ENCODE measurements at regions not wholly inside any gene's neighbourhood (a gene's known extent, or its start where the extent isn't known, plus 50 kb on each side); places are given as distances from the start of the nearest gene placed in this dataset.

DNA sequence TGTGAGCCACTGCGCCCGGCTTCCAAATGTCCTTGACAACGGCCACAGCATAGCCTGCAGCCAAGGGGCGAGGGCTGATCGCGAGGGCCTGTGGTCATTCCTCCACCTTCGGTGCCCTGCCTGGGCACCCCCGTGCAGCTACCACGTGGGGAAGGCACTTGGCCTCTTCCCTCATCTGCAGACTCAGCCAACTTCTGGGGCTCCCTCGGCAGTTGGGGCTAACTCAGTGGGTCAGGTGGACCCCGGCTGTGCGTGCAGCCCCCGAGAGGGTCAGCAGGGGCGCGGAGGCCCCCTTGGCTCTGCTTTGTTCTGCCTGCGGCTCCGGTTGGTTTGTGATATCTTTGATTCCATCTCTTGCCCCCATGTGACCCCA, 52.9 kb upstream of the BHLHE23 start:
- 79 to 85% methylated on average over 17 of the region's 17 CpGs for WGBS, 2 donors
- Histone ChIP-seq H3K9ac (ENCODE audit: insufficient read depth in 1 of 2, low read length in 2 of 2) (no peak overlapping the region), H3K9me3 (ENCODE audit: control insufficient read depth in 4 of 4, insufficient read depth in 3 of 4, low read length in 3 of 4) (peaks cover 0 to 13% (median 0%) of the 10 kb centered on the region in 4 donors), H3K4me3 (no peak overlapping the region), H3K36me3 (ENCODE audit: control insufficient read depth in 4 of 4, insufficient read depth in 4 of 4, low read length in 4 of 4) (no peaks in the 10 kb centered on the region), H3K4me1 (ENCODE audit: control insufficient read depth in 5 of 5, insufficient read depth in 5 of 5, low read length in 5 of 5) (no peaks in the 10 kb centered on the region), H3K27me3 (ENCODE audit: control insufficient read depth in 3 of 3, insufficient read depth in 3 of 3, low read length in 2 of 3) (peaks cover 0 to 5% (median 0%) of the 10 kb centered on the region in 3 donors), H3K27ac (ENCODE audit: low read depth in 1 of 2, low read length in 1 of 2) (no peak overlapping the region)
- ATAC-seq (ENCODE audit: insufficient read depth, low FRiP score) (no peak), DNase-seq (no peak)
- TF ChIP-seq, protein P1, sequence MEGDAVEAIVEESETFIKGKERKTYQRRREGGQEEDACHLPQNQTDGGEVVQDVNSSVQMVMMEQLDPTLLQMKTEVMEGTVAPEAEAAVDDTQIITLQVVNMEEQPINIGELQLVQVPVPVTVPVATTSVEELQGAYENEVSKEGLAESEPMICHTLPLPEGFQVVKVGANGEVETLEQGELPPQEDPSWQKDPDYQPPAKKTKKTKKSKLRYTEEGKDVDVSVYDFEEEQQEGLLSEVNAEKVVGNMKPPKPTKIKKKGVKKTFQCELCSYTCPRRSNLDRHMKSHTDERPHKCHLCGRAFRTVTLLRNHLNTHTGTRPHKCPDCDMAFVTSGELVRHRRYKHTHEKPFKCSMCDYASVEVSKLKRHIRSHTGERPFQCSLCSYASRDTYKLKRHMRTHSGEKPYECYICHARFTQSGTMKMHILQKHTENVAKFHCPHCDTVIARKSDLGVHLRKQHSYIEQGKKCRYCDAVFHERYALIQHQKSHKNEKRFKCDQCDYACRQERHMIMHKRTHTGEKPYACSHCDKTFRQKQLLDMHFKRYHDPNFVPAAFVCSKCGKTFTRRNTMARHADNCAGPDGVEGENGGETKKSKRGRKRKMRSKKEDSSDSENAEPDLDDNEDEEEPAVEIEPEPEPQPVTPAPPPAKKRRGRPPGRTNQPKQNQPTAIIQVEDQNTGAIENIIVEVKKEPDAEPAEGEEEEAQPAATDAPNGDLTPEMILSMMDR (IDR thresholded peaks at IDR 0.05; ENCODE audit: control extremely low read depth, extremely low read depth), result no peak

DNA sequence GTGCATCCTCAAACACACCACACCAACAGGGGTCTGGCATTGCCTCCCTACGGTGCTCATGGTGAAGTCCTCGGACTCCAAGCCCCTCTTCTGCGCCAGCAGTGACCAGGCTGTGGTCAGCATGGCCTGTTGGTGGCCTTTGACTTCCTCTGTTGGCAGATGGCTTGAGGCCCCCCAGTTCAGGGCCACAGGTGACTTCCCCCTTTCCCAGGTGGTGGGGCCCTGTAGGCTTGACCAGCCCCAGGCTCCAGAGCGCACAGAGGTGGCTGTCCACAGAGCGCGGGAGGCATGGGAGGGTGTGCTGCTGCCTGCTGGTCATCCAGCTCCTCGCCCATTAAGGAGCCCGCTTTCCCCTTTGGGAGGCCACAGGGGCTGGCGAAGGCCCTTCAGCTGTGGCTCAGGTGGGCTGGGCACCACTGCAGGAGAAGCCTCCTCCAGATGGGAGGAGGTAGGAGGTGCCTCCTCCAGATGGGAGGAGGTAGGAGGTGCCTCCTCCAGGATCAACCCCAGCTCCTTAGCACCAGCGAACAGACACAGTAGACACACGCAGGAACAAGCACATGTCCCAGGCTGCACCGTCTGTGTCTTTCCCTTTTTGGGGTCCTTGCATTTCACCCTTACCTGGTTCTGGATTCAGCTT, 52.1 kb upstream of the BHLHE23 start:
- Histone ChIP-seq H3K27me3 (ENCODE audit: control insufficient read depth in 3 of 3, insufficient read depth in 3 of 3, low read length in 2 of 3) (peaks cover 0 to 7% (median 0%) of the 10 kb centered on the region in 3 donors), H3K27ac (ENCODE audit: low read depth in 1 of 2, low read length in 1 of 2) (no peak overlapping the region), H3K36me3 (ENCODE audit: control insufficient read depth in 4 of 4, insufficient read depth in 4 of 4, low read length in 4 of 4) (no peaks in the 10 kb centered on the region), H3K4me1 (ENCODE audit: control insufficient read depth in 5 of 5, insufficient read depth in 5 of 5, low read length in 5 of 5) (no peaks in the 10 kb centered on the region), H3K4me3 (no peak overlapping the region), H3K9me3 (ENCODE audit: control insufficient read depth in 4 of 4, insufficient read depth in 3 of 4, low read length in 3 of 4) (peaks cover 0 to 10% (median 0%) of the 10 kb centered on the region in 4 donors), H3K9ac (ENCODE audit: insufficient read depth in 1 of 2, low read length in 2 of 2) (no peak overlapping the region)
- TF ChIP-seq, protein P1 (IDR thresholded peaks at IDR 0.05; ENCODE audit: control extremely low read depth, extremely low read depth), result no peak
- ATAC-seq (ENCODE audit: insufficient read depth, low FRiP score) (no peak), DNase-seq (no peak)
- 79 to 83% methylated on average over 12 of the region's 12 CpGs for WGBS, 2 donors

DNA sequence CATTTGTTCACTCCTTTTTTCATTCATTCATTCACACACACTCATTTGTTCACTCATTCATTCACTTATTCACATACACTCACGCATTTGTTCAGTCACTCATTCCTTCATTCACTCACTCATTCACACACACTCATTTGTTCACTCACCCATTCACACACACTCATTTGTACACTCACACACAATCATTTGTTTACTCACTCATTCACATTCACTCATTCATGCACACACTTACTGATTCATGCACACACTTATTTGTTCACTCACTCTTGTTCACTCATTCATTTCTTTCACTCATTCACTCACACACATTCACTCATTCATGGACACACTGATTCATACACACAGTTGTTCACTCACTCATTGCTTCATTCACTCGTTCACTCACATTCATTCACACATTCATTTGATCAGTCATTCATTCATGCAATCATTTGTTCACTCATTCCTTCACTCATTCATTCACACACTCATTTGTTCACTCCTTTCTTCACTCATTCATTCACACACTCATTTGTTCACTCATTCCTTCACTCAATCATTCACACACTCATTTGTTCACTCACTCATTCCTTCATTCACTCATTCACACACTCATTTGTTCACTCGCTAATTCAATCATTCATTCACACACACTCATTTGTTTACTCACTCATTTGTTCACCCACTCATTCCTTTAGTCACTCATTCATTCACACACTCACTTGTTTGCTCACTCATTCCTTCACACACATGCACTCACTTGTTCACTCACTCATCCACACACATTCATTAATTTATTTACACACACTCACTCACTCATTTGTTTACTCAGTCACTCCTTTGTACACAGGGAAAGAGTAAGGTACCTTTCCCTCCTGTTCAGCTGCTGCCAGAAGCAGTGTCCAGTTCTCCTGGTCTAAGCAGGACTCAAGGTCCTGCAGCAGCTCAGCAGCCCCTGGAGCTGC, 50.7 kb upstream of the BHLHE23 start:
- Histone ChIP-seq H3K27me3 (ENCODE audit: control insufficient read depth in 3 of 3, insufficient read depth in 3 of 3, low read length in 2 of 3) (peaks cover 0 to 17% (median under 1%) of the 10 kb centered on the region in 3 donors), H3K4me3 (no peak overlapping the region), H3K9me3 (ENCODE audit: control insufficient read depth in 4 of 4, insufficient read depth in 3 of 4, low read length in 3 of 4) (peaks cover 0 to 10% (median 0%) of the 10 kb centered on the region in 4 donors), H3K27ac (ENCODE audit: low read depth in 1 of 2, low read length in 1 of 2) (no peak overlapping the region), H3K4me1 (ENCODE audit: control insufficient read depth in 5 of 5, insufficient read depth in 5 of 5, low read length in 5 of 5) (no peaks in the 10 kb centered on the region), H3K9ac (ENCODE audit: insufficient read depth in 1 of 2, low read length in 2 of 2) (no peak overlapping the region), H3K36me3 (ENCODE audit: control insufficient read depth in 4 of 4, insufficient read depth in 4 of 4, low read length in 4 of 4) (no peaks in the 10 kb centered on the region)
- TF ChIP-seq, protein P1 (IDR thresholded peaks at IDR 0.05; ENCODE audit: control extremely low read depth, extremely low read depth), result no peak
- WGBS, 2 donors, result 82 to 87% methylated on average over 3 of the region's 3 CpGs
- ATAC-seq (ENCODE audit: insufficient read depth, low FRiP score) (no peak), DNase-seq (peak in 2 of 3 donors; percentile 22 to 39)
